DMS53 (cell line): ENCODE measurements at regions not wholly inside any gene's neighbourhood (a gene's known extent, or its start where the extent isn't known, plus 50 kb on each side); places are given as distances from the start of the nearest gene placed in this dataset.
"Not testable (repeated sequence)": the region's sequence is repeated elsewhere in the genome, so short reads cannot be mapped to it uniquely, and the experiment has no call there.

Experiments used
- DNase-seq: peaks from one replicate; lab custom pipeline; 2025; lab: John Stamatoyannopoulos, UW

DNA sequence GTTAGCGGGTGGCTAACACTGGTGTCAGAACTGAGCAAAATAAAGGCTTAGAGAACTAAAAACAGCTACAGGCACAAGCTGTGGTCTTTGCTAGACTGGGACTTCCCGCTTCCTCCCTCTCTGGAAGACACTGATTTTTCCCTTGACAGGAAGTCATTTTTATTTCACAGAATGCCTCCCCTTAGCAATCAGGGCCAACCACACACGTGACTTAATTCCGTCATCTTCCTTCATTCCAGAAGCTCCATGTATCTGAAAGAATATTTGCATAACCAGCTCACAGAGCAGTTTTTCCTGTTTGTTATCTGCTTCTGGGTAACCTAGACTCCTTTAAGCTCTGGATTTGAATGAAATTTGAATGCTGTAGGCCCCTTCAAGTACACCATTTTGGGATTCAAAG lies 327.5 kb upstream of the FRG1 start:
- peak; percentile 6 for DNase-seq

DNA sequence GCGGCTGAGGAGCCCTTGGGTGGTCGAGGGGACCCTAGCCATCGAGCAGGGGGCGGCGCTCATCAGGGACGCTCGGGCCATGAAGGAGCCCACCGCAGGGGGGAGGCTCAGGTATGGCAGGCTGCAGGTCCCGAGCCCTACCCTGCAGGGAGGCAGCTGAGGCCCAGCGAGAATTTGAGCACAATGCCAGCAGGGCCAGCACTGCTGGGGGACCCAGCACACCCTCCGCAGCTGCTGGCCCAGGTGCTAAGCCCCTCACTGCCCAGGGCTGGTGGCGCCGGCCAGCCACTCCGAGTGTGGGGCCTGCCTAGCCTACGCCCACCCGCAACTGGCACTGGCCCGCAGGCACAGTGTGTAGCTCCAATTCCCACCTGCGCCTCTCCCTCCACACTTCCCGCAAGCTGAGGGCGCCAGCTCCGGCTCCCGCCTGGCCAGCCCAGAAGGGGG lies 325.4 kb upstream of the FRG1 start:
- DNase-seq: no peak

- not testable (repeated sequence) for DNase-seq
Observed at GRCh38 chr4:189617741-189618140, 322.9 kb upstream of the FRG1 start.

DNA sequence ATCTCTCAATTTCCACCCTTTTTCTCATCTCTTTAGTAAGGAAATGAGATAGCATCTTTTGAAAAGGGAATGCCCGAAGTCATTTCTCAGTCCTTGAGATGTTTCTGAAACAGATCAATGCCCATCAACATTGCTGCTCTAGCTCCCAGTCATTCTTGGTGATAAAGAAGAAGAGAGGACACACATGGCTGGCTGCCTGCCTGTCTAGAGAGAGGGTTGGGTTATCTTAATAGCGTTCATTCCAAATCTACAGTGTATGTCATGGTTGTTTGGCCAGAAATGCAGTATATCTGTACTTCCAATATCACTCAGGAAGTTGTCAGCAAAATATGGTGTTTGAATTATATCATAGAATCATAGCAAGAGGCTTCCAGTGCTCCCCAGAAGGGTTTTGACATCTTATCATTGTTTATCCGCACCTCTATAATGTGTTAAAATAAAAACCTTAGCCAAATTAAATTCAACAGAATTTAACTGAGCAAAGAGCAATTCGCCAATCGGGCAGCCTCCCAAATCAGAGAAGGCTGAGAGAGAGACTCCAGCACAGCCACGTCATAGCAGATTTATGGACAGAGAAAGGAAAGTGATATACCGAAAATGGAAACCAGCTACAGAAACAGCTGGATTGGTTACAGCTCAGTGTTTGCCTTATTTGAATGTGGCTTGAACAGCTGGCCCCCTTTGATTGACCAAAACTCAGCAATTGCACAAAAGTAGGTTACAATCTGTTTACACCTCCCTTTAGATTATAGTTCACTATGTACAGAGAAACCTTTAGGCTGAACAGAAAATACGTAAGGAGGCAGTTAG lies 321.0 kb upstream of the FRG1 start:
- DNase-seq: not testable (repeated sequence)

DNA sequence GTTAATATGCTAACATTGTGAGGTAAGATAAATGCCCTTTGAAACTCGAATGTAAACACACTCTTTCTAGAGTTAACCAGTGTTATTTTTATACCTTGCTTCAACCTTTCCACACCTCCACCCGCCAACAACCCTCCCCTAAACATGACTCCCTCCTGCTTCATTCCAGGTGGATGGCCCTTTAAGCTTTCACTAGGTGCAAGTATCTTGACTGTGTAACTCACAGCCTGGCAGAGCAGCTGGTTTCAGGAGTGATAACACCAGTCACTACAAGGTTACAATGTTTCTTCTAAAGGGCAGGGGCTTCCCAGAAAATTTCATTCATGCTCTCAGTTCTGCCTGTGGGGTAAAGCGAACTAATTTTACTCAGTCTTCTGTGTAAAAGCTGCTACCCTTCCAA lies 318.1 kb upstream of the FRG1 start:
- DNase-seq: not testable (repeated sequence)

DNA sequence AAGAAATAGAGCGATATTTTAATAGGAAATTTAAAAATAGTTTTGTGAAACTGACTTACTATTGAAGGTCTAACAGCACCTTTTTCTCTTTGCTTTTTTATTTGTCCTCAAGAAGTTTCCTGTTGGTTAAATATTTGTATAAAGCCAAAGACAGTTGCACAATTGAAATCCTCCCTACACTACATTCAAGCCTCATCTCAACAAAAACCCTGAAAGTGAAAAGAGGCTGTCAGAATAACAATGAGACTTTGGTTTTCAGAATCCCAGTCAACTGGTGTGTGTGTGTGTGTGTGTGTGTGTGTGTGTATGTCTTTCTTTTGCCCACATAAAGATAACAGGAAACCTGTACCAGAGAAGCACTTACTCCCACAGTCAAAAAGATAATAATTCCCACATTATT lies 313.6 kb upstream of the FRG1 start:
- not testable (repeated sequence) for DNase-seq

DNA sequence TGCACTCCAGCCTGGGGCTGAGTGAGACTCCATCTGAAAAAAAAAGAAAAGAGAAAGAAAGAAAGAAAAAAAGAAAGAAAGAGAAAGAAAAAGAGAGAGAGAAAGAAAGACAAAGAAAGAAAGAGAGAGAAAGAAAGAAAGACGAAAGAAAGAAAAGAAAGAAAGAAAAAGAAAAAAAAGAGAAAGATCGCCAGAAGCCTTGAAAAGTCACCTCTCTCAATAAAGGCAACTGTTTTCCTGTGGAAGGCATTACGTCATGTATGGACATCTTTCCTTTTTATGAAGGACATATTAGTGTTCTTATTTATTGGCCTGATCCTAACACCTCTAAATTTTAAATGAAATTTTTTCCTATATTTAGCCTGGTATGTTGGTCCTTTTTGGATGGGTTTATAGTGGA lies 310.9 kb upstream of the FRG1 start:
- DNase-seq: not testable (repeated sequence)

DNA sequence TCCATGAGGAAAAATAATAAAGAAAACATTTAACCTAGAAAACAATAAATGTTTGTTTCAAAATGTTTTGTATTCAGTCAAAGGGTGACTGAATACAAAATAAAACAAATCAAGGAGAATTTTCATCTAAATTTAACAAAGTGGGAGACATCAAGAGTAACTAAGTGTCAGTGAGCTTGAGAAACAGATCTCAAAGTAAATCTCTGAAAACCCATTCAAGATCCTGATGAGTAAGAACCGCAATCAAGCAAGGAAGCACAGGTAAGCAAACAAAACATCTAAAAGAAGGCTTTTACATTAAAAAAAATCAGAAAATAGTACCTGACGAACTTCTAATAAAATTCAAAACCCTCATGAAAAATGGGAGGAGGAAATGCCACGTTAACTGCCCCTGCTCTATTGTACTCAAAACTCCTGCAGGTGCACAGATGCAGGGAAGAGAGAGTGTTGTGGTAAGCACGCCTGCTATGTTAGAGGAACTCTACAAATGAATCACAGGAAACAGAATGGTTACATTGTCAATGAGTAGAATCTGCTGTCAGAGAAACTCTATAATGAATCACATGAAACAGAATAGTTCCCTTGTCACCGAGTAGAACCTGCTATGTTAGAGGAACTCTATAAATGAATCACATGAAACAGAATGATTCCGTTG lies 309.6 kb upstream of the FRG1 start:
- DNase-seq: peak; percentile 4

DNA sequence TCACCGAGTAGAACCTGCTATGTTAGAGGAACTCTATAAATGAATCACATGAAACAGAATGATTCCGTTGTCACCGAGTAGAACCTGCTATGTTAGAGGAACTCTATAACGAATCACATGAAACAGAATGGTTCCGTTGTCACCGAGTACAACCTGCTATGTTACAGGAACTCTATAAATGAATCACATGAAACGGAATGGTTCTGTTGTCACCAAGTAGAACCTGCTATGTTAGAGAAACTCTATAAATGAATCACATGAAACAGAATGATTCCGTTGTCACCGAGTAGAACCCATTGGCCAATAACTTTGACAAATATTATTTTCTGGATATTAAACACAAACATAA lies 309.1 kb upstream of the FRG1 start:
- not testable (repeated sequence) for DNase-seq

- DNase-seq: not testable (repeated sequence)
Observed at GRCh38 chr4:189650436-189650835, 290.2 kb upstream of the FRG1 start.

GRCh38 chr4:189653130-189653653 lies 287.5 kb upstream of the FRG1 start:
- DNase-seq: not testable (repeated sequence)

DNA sequence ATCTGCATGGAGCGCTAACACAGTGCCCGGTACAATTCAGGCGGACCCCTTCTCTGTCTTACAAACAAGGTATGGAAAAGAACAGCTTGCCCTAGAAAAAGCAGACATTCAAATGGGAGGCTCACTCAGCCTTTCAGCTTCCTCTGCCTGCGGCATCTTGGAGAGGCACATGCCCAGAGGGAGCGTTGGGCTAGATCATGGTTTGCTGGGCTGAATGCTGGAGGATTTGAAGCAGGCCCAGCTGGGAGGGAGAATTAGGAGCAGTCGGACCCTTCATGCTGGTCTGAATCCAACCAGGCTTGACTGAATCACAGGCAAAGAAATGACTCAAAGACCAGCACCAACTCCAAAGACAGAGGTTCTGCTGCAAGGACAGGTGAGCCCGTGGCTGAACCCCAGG lies 286.7 kb upstream of the FRG1 start:
- DNase-seq: not testable (repeated sequence)

- DNase-seq: not testable (repeated sequence)
Observed at GRCh38 chr4:189654396-189654795, 286.3 kb upstream of the FRG1 start.

- DNase-seq: not testable (repeated sequence)
Observed at GRCh38 chr4:189655817-189656216, 284.9 kb upstream of the FRG1 start.

- DNase-seq: no peak
Observed at GRCh38 chr4:189656641-189657040, 284.0 kb upstream of the FRG1 start.

GRCh38 chr4:189658259-189658658 lies 282.4 kb upstream of the FRG1 start:
- not testable (repeated sequence) for DNase-seq

GRCh38 chr4:189658831-189659230 lies 281.8 kb upstream of the FRG1 start:
- DNase-seq: not testable (repeated sequence)

GRCh38 chr4:189659287-189659686 lies 281.4 kb upstream of the FRG1 start:
- no peak for DNase-seq

- DNase-seq: no peak
Observed at GRCh38 chr4:189660722-189661360, 279.8 kb upstream of the FRG1 start.

GRCh38 chr4:189664693-189665250 lies 275.9 kb upstream of the FRG1 start:
- DNase-seq: no peak

DNA sequence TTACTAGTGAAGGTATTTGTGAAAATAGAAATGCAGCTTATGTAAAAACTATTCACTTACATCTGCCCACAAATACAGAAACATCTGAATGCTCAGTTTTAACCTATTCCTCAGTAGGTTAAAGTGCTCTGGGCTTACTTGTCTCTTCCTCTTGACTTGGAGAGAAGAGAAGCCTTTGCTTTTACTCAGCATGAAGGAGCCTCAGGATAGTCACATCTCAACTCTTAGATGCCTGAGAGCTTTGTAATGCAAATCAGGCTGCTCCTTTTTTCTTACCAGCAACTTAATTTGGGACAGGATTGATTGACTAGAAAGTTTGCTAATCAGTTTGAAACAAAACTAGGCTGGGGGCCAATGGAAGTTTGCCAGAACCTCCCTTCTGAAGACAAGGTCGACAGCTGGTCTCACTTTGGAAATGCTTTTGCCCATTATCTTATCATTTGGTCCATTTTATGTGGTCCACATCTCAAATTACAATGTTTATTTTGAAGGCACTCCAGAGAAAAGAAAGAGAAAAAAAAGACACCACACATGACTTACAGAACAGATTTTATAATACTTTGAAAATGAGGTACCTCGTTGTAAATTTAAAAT lies 274.9 kb upstream of the FRG1 start:
- DNase-seq: not testable (repeated sequence)

DNA sequence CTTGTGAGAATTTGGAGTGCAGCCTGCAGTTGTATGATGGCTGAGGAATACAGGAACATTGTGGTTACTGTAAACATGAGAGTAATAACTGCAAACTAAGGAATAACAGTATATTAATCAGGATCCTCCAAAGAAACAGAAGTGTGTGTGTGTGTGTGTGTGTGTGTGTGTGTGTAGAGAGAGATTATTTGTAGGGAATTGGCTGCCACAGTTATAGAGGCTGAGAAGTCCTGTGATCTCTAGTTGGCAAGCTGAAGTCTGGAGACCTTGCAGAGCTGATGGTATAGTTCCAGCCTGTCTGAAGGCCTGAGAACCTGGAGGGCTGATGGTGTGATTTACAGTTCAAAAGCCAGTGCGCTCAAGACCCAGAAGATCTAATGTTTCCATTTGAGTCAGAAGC lies 273.3 kb upstream of the FRG1 start:
- DNase-seq: not testable (repeated sequence)
